Fibroblast of skin of left biceps (primary cell): ENCODE measurements at regions not wholly inside any gene's neighbourhood (a gene's known extent, or its start where the extent isn't known, plus 50 kb on each side); places are given as distances from the start of the nearest gene placed in this dataset.

ENCODE experiments used
- DNase-seq, 2 experiments: peaks; one replicate each; pipeline ENCODE4 v3.0.0-alpha.2; 2013; ENCODE audit warnings: low read depth in 2 of 2

GRCh38 chr3:53949541-53949940 is 57.9 kb upstream of the SELENOK start:
- no peak for DNase-seq

DNA sequence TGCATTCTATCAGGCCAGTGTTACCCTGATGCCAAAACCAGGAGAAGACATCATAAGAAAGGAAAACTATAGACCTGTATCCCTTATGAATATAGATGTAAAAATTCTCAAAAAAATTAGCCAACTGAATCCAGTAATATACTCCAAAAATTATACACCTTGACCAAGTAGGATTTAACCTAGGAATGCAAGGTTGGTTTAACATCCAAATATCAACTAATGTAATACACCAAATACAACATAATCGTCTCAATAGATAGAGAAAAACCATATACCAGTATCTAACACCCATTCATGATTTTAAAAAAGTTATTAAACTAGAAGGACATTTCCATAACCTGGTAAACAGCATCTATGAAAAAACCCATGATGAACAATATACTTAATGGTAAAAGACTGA is 56.5 kb upstream of the SELENOK start:
- no peak for DNase-seq

DNA sequence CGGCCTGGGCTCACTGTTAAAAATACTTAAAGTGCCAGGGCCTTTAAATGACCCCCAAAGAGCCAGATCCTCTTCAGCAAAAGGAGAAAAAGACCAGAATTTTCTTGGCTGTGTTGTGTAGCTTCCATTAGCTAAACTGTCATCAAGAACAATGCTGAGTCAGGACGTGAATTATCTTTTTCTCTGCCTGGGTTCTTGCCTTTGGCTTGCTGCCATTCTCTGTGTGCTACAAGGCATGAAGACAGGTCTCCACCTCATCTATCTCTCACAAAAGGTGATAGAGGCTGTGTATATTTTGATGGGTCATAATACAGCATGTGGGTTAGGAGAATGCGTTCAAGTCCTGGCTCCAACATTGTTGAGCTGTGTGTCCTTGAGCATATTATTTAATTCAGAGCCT is 52.4 kb upstream of the SELENOK start:
- DNase-seq: no peak

DNA sequence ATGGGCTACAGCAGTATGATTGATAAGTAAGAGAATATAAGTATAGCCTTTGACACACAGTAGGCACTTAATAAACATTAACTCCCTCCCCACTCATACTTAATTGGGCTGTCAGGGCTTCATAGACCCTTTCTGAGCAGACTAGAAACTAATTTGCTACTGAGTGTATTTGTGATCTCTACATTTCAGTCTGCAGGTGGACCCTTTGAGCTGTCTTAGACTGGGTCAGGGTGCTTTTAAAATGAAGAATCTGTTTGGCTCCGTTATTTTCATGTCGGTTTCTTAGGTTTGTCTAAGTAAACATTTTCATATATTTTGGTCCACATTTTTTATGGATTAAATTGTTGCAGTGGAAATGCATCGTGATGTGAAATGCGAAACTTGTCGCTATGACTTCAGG is 50.3 kb upstream of the SELENOK start:
- DNase-seq: no peak
